ELR (cell line): ENCODE measurements at regions not wholly inside any gene's neighbourhood (a gene's known extent, or its start where the extent isn't known, plus 50 kb on each side); places are given as distances from the start of the nearest gene placed in this dataset.
"Not testable (repeated sequence)": the region's sequence is repeated elsewhere in the genome, so short reads cannot be mapped to it uniquely, and the experiment has no call there.

Source experiments
- DNase-seq: peaks from one replicate; pipeline ENCODE4 v3.0.0-alpha.2; 2015; ENCODE audit warnings: low read depth

DNA sequence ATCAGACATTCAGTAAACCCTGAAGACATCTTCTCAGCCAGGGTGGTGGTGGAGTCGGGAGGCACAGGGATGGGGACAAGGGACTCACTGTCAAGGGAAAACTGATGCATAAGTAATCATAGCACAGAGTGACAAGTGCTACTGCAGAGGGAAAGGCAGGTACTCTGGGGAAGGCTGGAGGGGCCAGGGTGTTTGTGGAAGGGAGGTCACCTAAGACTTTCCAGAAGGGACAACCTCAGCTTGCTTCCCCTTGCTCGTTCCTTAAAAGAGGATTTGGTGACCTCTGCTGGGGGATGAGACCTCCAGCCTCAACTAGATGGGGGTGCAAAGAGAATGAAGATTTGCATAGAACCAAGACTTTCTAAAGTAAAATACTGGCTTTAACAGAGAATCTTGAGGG lies 99.5 kb downstream of the SLC4A3 start:
- peak; percentile 36 for DNase-seq

DNA sequence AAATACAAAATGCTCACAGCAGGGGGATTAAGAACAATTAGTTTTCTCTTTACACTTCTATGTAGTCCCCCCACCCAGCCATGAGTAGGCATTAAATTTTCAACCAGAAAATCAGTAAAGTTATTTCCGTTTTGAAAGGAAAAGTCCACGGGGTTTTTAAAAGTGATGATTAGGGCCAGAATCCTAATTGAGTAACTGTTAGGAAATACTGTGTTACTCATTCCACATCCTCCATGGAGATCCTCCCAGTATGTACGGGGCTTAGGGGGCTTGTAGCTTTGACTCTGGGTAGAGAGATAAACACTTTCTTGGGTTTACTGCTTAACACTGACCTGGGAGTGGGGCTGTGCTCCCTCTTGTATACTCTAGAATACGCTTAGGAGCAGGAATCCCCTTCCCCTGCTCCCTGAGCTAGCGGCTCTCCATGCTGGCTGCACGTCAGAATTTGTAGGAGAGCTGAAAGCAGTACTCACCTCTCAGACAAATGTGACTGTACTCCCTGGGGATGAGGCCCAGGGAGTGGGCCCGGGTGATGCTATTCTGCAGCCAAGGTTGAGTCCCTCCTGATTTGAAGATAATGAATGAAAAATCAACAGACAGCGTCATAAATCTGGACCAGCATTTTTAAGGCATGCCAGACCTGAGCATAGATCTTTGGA lies 100.5 kb downstream of the SLC4A3 start:
- no peak for DNase-seq

DNA sequence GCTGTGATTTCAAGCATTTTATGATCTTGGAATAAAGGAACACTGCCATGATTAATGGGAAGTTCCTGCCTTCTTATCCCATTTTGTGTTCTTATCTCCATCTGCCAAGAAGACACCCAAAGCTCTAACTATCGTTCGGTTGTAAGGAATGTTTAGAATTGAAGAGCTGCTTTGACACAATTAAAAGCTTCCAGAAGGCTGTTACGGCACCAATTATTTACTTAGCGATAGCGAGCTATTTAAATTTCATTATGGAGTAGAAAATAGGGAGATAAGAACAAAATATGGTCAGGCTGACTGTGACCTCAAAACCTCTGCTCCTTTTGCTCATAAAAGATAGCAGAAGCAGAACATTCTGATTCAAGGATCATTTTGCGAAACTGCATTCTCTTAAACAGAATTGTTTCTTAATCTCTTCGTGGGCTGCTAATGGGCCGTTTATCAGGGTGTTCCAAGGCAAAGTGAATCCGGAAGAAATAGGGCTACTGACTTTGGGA lies 101.6 kb downstream of the SLC4A3 start:
- DNase-seq = no peak

DNA sequence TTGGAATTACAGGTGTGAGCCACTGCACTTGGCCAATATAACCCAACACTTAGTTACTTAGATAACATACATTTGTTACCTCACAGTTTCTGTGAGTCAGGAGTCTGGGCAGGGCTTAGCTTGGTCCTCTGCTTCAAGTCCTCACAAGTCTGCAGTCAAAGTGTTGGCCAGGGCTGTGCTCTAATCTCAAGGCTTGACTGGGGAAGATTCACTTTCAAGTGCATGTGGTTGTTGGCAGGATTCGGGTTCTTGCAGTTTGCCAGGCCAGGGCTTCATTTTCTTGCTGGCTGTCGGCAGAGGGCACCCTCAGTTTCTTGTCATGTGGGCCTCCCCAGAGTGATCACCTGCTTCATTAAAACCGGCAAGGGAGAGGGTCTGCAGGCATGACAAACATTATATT lies 103.7 kb downstream of the SLC4A3 start:
- no peak for DNase-seq

DNA sequence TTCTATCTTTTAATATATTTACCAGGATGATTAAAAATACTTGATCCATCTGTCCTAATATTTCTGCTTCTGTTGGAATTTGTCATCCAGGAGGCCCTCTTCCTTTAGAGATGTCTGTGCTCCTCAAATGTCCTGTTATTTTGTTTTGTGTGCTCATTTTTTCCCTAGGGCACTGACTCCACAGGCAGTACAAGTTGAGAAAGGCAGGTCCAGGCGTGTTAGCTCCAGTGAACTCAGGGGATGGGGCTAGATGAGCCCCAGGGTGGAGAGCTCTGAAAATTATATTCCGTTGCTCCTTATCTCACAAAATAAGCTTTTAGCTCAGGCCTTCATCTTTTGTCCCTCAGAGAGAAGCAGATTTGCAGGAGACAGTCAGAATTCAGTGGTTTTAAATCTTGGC lies 105.7 kb downstream of the SLC4A3 start:
- DNase-seq = no peak

DNA sequence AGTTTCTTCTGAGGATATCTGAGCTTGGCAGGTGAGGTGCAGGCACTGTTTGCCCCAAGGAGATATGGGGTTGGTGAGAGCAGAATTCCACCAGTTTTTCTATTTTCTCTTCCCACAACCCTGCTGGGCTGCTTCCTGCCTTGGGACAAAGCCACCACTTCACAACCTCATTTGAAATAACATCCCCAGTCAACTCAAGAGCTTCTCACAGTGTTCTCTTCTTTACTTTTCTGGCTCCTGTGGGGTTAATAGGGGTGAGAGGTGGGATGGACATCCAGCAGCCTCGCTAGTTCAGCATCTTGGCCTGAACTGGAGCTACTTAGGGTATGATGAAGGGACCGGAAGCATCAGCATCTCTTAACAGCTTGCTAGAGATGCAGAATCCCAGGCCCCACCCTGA lies 106.3 kb downstream of the SLC4A3 start:
- DNase-seq = no peak

DNA sequence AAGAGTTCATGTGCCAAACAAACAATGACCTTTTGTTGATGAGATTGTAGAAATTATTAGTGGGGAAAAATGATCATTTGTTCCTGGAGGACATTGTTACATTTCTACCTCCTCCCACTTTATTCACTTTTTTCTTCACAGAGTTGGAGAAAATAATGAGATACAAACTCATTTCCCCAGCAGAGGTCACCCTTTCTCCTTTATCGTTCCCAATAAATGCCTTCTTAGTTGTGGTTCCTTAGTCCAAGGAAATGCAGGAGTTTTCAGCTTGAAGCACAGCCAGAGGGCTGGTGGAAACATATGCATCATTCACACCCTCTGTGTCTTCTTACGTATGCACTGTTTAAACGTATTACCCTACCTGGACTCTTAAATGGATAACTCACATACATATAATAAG lies 108.8 kb downstream of the SLC4A3 start:
- DNase-seq = peak; percentile 80

DNA sequence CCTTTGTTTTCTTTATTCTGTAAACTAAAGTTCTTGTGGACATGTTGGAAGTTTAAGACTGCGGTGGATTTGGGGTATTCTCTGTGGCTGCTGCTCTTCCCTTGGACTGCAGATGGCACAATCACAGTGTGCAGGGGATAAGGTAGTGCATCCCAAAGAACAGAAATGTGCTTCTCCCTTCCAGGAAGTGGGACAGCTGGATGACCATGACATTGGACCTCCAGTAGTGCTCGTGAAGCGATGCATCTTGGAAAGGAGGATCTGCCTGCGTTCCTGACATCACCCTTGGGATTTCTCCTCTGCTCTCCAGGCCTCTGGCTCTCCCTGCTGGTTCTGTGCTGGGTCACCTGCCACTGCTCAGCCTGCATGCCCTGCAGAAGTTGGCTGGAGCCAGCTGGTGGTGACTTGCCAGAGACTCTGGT lies 109.9 kb downstream of the SLC4A3 start:
- peak; percentile 27 for DNase-seq

DNA sequence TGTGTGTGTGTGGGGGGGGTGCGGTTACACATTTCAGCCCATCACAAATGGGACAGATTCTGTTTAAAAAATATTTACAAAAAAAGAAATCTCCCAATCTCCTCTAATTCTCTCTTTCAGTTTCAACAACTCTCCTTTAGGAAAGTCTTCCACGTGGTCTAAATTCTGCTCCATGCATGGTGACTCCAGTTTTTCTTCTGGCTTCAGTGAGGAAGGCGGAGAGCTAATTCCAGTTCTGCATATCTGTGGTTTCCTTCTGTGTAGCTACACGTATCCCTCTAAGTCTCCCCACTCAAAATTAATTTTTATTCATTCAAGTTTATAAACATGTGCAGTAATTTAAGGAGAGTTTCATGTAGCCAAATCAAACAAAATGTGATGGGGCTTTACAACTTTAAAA lies 111.6 kb downstream of the SLC4A3 start:
- no peak for DNase-seq

DNA sequence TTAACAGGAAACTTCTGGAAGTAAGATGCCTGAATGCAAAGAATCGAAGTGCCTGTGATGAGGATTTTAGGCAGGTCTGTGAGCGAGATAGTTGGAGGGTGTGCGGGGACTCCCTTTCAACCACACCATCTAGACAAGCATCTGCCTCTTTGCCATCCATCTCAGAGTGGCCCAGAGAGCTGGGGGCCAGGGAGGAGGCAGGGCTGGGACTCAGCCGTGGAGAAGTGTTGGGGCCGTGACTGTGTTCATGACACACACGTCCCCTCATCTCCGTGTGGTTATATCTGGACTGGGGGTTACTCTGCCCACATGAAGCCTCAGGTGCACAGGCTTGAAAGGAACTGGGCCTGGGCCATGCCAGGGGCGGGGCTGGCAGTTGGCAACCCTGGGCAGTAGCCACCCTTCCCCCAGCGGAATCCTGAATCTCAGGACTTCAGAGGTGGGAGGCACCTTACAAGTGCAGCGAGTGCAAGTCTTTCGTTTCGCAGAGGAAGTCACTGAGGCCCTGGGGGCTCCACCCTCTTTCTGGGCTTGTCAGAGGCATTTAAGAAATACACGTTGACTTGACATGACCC lies 112.5 kb downstream of the SLC4A3 start:
- no peak for DNase-seq

DNA sequence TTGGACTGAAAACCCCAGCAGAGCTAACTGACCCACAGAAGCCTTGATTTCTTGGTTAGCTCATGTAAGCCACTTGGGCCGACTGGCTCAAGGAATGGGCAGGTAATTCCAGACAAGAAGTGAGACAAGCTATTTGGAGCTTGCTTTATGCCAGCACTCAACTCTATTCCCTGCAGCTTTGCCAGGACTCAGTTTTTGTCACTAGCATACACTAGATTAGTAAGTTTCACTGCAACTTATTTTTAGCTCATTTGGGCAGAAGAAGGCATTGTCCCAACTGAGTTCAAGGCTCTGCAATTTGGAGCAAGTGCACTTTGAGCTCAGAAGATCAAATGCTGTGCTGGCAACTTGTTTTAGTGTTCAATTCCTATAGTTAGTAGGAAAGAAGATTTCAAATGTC lies 116.1 kb downstream of the SLC4A3 start:
- DNase-seq = no peak

DNA sequence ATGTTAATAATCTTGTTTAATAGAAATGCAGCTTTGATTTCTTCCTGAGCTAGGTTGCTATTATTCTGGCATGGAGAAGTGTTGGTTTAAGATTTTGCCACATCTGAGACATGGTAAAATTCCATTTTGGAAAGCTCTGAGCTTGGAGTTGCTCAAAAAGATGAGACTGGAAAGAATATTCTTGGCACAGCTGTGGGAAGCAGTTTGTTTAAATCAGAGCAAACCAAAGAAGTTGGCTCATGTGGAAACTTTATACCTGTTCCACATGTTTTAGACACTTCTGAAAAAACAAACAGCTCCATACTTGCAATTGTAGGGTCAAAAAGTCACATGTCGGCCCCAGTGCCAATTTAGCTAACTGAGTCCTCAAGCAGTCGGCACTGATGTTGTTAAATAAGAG lies 116.6 kb downstream of the SLC4A3 start:
- DNase-seq = no peak

DNA sequence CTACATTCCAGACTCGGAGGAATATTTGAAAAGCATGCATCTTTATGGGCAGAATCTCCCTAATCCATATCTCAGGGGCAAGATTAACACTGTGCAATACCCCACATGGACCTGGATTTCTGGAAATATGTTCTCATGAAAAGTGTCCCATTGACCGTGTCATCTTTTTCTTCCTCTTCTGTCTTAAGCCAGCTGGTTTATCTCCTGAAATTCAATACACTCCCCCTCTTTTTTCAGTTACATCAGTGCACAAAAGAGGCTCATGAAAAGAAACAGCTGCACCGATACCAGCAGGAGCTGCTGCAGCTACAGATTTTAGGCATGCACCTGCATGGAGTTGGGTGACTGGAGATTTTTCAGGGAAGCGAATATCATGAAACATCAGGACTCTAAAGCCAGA lies 117.2 kb downstream of the SLC4A3 start:
- no peak for DNase-seq

DNA sequence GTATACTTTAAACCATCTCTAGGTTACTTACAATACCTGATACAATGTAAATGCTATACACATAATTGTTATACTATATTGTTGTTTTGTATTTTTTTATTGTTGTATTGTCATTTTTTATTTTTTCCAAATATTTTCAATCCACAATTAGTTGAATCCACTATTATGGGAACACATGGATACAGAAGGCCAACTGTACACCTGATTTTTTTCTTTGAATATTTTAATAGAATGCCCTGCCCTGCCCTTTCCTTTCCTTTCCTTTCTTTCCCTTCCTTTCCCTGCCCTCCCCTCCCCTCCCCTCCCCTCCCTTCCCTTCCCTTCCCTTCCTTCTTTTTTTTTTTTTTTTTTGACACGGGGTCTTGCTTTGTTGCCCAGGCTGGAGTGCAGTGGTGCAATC lies 120.2 kb downstream of the SLC4A3 start:
- no peak for DNase-seq

DNA sequence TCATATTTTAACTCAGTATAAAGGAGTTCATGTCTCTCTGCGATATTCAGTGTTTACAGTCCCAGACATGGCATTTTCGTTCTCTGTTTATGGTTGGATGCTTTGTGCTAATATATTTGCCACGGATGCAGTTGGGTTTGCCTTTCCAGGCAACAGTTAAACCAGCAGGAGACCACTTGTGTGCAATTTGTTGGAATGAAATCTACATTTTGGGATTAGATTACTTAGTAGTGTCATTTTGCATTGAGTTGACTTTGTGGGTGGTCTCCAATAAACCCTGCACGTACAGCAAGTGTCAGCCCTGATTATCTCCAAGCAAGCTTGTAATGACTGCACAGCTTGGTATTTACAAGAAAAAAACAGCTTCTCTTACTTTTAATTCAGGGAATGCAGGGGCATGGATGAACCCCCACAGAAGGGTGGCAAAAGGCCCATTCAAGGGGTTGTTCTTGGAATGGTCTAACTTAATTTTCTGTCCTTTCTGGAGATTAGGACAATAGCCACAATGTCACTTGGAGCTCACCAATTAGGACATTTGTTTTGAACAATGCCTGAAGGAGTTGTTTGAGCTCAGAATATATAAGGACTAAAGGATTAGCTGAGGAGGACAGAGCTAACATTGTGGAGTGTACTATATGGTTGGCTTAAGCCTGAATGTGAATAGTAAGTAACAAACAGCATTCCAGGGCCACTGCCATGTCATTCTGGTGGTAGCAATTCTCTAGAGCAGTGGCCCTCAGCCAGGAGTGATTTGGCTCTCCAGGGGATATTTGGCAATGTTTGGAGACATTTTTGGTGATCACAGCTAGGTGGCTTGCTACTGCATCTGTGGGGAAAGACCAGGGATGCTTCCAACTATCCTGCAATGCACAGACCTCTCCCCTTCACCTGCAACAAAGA lies 121.5 kb downstream of the SLC4A3 start:
- DNase-seq = no peak

DNA sequence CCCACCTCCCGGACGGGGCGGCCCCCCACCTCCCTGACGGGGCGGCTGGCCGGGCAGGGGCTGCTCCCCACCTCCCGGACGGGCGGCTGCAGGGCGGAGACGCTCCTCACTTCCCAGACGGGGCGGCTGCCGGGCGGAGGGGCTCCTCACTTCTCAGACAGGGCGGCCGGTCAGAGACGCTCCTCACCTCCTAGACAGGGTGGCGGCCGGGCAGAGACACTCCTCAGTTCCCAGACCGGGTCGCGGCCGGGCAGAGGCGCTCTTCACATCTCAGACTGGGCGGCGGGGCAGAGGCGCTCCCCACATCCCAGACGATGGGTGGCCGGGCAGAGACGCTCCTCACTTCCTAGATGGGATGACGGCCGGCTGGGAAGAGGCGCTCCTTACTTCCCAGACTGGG lies 123.7 kb downstream of the SLC4A3 start:
- DNase-seq = not testable (repeated sequence)

DNA sequence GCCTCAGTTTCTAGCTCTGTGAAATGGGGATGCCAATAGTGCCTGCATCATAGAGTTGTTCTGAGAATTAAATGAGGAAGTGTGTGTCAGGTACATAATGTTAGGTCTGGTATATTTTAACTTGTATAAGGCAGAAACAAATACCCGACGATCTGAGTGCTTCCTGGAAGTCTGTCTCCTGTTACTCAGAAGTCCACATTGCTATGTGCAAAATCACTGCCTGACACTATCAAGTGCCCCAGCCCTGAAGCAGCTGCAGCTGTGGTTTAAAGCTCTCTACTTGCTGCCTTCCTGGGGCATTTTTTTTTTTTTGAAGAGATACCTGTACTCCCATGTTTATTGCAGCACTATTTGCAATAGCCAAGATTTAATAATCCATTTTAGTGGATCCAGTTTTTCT lies 125.3 kb downstream of the SLC4A3 start:
- no peak for DNase-seq

DNA sequence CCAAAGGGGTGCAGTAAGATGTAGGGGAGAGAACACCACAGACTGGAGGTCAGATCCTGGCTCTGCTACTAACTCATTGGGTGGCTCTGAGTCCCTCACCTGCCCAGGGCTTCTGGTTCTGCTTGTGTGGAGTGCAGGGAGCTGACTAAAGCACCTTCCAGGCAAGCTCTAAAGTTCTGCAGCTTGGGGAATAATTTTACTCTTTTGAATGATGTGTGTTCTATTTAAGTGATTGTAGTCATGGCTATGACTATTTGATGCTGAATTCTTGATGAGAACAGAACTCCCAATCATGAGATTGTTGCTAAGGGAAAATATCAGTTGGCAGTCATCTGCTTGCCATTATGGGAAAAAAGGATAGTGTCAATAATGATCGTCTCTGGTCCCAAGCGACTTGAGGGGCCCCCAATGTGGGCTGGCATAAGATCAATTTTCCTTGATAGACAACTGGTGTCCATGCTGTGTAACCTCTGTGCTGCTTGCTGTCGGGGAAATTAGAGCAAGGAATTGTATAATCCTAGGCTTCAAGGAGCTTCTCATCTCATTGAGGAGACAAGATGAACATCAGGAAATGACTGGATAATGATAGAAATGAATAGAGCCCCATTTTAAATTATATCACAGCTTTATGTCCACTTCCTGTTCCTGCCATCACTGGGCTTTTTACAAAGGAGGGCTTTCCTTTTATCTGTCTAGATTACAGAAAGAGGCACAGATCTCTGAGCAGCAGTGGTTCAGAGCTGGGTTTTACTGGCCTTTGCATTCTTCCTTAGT lies 131.7 kb downstream of the SLC4A3 start:
- no peak for DNase-seq

DNA sequence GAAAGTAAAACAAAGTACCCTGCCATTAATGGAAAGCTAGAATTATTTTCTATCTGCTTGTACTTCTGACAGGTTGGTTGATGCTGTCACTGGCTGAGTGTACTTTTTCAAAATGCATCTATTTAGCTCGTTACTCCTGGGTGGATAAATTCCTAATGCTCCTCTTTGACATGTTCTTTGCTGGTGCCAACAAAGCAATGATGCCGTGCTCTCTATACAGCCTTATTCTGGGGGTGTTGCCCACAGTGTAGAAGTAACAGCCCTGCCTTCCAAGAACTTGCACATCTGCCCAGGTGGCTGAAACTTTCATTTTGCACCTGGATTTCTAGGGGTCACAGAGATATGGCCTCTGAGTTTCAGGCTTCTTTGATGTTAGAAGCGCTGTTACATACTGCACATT lies 132.4 kb downstream of the SLC4A3 start:
- no peak for DNase-seq

DNA sequence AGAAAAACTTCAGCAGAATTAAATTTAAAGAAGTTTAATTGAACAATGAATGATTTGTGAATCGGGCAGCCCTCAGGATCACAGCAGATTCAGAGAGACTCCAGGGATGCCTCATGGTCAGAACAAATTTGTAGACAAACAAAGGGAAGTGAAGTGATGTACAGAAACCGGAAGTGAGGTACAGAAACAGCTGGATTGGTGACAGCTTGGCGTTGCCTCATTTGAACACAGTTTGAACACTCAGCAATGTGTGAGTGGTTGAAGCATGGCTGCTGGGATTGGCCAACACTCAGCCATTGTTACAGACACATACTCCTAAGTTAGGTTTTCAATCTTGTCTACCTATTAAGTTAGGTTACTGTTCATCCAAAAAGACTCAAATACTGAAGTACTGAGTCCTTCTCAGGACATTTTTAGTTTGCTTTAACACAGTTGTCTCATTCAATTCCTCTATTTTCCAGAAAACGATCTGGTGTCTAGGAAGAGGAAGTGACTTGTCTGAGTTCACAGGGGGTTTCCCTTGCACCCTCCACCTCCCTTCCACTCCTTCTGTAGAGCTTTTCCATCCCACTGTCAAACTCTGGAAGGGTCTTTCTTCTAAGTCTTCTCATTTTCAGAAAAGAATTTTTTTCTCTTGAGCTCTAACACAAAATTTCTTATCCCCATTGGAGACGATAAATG lies 137.9 kb downstream of the SLC4A3 start:
- no peak for DNase-seq

DNA sequence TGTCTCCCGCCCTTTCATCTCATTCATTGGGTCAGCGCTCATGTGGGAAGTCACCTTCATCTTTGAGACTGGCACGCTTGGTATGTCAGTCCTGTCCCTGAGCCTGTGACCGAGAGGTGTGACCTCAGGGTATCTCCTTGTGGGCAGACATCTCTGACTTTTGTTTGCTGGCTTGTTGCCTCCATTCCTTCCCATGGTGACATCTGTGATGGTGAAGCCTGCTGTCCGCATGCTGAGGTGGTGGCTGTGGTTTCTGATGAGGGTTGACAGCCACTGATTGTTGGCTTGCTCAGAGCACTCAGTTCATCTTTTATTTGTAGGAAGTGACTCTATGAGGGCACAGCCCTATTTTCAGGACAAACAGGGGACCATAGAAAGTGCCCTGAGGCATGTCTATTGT lies 139.2 kb downstream of the SLC4A3 start:
- DNase-seq = no peak
